ENCODE measurements at regions not wholly inside any gene's neighbourhood (a gene's known extent, or its start where the extent isn't known, plus 50 kb on each side); places are given as distances from the start of the nearest gene placed in this dataset.

- no peak for TF ChIP-seq CTCF (tag by site-specific recombination; IDR thresholded peaks at IDR 0.05)
- TF ChIP-seq ZFP37 (tag by site-specific recombination; IDR thresholded peaks at IDR 0.05): no peak
- TF ChIP-seq ZNF76 (tag by site-specific recombination; IDR thresholded peaks at IDR 0.05; ENCODE audit: borderline replicate concordance, low read depth): no peak
- TF ChIP-seq ZNF366 (tag by site-specific recombination; conservative IDR thresholded peaks at IDR 0.05): no peak
Observed at GRCh38 chr4:155564086-155564485, 102.6 kb upstream of the GUCY1A1 start.

Data from HEK293 (cell line).